ENCODE measurements at regions not wholly inside any gene's neighbourhood (a gene's known extent, or its start where the extent isn't known, plus 50 kb on each side); places are given as distances from the start of the nearest gene placed in this dataset.
"Not testable (repeated sequence)": the region's sequence is repeated elsewhere in the genome, so short reads cannot be mapped to it uniquely, and the experiment has no call there.

DNA sequence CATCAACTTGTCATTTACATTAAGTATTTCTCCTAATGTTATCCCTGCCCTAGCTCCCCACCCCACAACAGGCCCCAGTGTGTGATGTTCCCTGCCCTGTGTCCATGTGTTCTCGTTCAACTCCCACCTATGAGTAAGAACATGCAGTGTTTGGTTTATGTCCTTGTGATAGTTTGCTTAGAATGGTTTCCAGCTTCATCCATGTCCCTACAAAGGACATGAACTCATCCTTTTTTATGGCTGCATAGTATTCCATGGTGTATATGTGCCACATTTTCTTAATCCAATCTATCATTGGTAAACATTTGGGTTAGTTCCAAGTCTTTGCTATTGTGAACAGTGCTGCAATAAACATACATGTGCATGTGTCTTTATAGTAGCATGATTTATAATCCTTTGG lies 106.3 kb downstream of the CCDC71L start:
- TF ChIP-seq, protein P1, sequence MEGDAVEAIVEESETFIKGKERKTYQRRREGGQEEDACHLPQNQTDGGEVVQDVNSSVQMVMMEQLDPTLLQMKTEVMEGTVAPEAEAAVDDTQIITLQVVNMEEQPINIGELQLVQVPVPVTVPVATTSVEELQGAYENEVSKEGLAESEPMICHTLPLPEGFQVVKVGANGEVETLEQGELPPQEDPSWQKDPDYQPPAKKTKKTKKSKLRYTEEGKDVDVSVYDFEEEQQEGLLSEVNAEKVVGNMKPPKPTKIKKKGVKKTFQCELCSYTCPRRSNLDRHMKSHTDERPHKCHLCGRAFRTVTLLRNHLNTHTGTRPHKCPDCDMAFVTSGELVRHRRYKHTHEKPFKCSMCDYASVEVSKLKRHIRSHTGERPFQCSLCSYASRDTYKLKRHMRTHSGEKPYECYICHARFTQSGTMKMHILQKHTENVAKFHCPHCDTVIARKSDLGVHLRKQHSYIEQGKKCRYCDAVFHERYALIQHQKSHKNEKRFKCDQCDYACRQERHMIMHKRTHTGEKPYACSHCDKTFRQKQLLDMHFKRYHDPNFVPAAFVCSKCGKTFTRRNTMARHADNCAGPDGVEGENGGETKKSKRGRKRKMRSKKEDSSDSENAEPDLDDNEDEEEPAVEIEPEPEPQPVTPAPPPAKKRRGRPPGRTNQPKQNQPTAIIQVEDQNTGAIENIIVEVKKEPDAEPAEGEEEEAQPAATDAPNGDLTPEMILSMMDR (IDR thresholded peaks at IDR 0.05): not testable (repeated sequence)
- TF ChIP-seq POLR2A (IDR thresholded peaks at IDR 0.05): not testable (repeated sequence)
